Stimulated activated CD8-positive, alpha-beta memory T cell treated with anti-CD3 and anti-CD28 coated beads, Interleukin-7, amount 100 ng/mL, for 48 hours (primary cell): ENCODE measurements at regions not wholly inside any gene's neighbourhood (a gene's known extent, or its start where the extent isn't known, plus 50 kb on each side); places are given as distances from the start of the nearest gene placed in this dataset.
A peak's percentile ranks its signal among the peaks of the same experiment; 100 is the strongest.

ENCODE experiments used
- DNase-seq, 2 donors: peaks; one replicate each; pipeline ENCODE4 v3.0.0-alpha.2; 2020; ENCODE audit warnings: low read depth in 1 of 2; ENCODE audit errors: extremely low read depth in 1 of 2

- no peak for DNase-seq
Observed at GRCh38 chr12:98418357-98419075, 96.9 kb upstream of the TMPO start.

DNA sequence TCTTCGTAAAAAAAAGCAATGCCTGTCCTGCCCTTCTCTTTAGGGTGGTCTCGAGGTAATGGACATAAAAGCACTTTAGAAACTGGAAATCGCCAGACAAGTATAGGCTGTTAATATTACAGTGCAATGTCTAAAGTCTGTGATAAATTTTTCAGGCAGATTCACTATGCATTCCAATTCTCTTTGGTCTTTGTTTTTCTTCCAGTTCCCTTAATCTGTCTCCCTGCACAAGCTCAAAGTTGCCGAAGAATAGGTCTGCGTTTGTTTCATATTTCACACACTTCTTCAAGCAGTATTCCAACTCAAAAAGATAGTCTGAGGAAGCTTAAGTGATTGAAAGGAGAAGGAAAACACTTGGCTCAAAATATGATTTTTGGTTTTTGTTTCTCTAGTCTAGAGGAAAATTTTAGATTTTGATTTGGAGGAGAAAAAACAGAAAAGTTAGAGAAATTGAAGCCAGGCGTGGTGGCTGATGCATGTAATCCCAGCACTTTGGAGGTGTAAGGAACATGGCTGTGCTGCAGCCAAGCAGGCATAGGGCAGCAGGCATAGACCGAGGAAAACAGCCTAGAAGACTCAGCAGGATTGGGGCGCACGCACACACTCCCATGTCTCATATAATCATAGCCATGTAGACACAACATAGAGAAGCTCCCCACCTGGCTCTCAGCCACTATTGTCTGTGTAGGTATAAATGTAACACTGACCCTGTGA is 96.2 kb upstream of the TMPO start:
- no peak for DNase-seq

DNA sequence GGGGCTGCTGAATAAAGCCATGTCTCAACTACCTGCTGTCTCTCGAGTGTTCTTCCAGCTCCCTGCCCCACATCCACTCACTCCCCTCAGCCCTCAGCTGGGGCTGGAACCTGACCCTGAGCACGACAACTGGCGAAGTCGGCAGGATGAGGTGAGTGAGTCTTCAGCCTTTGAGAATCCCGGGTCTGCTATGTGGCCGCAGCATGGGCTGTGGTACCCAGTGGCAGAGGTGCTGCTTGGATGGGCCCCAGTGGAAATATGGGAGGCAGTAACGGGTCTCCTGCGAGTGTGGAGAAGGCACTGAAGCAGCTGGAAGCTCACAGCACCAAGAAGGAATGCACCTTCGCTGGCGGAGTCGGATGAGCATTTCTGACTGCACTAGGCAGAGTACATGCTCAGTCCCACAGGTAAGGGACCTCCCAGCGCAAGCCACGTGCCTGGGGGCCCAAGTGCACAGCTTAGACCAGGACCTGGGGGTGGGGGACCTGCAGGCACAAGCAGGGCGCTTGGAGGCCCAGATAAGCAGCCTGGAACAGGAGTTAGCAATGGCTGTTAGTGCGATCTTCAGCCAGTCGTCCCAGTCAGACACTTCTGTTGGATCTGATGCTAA is 95.5 kb upstream of the TMPO start:
- no peak for DNase-seq

- DNase-seq: no peak
Observed at GRCh38 chr12:98420461-98420860, 94.9 kb upstream of the TMPO start.

- no peak for DNase-seq
Observed at GRCh38 chr12:98421316-98421715, 94.1 kb upstream of the TMPO start.

GRCh38 chr12:98422359-98422758 is 93.0 kb upstream of the TMPO start:
- no peak for DNase-seq

DNA sequence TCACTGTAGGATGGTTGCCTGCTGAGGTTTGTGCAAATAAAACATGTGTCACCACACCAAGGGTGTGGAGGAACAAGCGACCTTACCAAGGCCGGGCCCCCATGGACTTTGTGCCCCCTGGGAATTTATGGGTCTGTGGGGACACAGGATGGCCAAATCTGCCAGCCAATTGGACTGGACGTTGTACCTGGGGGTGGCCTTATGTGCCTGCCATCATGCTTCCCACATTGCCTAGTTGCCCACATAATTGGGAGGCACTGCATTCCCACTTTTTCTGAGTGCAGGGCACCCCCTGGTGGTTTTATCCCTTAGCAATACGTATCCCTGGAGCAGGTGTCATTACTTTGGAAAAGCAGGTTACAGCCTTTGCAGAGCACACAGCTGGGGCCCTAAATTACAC is 92.6 kb upstream of the TMPO start:
- no peak for DNase-seq

- no peak for DNase-seq
Observed at GRCh38 chr12:98423963-98424362, 91.4 kb upstream of the TMPO start.

DNA sequence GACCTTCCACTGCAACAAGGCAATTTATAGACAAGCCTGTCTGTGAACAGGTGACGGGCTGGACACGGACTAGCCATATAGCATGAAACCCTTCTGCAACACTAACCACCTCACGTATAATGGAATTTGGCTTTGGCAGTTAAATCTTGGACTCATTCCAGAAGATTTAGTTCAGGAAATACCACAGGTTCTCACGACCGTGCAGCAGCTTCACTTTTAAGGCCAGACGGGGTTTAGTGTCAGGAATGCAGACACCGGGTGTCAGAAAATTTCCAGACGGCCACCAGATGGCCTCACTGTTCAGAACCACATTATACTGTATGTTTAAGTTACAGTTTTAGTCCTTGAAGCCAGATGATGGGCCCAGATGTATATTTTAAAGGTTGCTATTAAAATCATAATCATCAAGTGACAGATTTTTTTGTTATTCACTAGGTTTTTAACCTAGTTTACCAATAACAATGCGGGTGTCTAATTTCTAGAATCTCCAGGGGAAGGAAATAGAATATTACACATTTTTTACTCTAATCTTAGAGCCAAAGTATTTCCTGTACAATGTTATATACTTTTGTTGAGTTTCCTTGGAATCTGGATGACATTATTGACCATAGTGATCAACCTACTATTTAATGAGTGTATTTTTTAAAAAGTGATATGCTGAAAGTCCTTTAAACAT is 90.5 kb upstream of the TMPO start:
- peak; percentile 7 to 11 for DNase-seq

- DNase-seq: no peak
Observed at GRCh38 chr12:98425859-98426258, 89.5 kb upstream of the TMPO start.

- DNase-seq: no peak
Observed at GRCh38 chr12:98431089-98431488, 84.3 kb upstream of the TMPO start.

- DNase-seq: no peak
Observed at GRCh38 chr12:98437166-98437565, 78.2 kb upstream of the TMPO start.

DNA sequence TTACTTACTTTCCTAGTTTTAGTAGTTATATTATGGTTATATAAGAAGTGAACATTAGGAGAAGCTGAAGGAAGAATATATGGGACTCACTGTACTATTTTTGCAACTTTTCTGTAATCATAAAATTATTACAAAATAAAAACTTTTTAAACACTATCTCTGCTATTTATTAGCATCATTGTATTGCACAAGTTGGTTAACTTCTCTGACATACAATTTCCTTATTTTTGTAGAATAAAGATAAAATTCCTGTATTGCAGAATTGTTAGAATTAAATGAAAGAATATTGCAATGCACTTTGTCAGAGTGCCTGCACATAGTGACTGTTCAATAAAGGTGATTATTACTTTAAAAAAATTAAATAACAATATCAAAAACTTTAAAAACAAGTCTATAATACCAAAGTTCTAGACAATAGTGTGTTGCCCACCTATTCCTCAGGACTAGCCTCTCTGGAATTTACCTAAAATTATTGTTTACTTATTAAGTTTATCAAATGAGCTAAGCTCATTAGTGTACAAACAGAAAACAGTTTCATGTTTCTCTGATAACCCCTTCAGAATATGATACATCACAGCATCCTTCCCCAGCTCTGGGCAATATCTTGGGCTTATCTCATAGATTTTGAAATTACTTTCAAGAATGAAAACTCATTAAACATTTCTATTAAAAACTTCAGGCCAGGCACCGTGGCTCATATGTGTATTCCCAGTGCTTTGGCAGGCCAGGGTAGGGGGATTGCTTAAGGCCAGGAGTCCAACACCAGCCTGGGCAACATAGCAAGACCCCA is 77.4 kb upstream of the TMPO start:
- DNase-seq: no peak

DNA sequence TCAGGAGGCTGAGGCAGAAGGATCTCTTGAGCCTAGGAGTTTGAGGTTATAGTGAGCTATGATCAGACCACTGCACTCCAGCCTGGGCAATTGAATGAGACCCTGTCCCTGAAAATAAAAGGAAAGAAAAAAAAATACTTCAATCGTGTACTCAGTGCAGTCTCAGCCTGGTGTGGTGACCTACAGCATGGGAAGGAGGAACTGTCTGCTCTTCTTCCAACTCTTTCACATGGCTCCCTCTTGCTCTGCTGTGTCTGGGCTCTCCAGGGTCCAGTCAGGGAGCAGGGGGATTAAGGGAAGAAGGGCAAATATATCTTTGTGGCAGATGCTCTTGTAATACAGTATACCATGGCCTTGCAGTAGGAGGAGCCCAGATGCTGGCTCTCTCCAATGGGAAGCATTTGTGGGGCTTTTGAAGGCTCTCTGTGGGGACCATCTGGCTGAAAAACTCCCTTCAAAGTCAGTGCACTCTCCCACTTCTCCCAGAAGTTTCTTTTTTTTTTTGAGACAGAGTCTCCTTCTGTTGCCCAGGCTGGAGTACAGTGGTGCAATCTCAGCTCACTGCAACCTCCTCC is 76.6 kb upstream of the TMPO start:
- DNase-seq: no peak

DNA sequence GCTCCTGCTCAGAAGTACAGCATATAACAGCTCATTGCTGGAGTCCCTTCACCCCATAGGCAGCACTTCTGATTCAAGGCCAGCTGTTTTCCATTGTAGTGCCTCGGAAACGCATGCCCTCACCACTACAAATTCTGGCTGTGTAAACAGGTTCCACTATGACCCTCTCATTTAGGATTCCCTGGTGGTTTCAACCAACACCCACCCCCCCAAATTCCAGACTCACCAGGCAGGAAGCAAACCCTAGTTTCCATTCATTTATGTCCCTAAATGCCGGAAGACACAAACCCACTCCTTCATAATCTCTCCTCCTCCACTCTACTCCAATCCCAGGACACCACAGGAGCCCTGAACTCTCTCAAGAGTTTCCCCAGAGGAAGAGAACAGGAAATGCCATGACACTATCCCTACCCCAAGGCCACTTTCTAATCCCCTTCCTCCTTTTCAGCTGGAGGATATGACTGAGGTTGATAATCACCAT is 75.9 kb upstream of the TMPO start:
- DNase-seq: no peak

DNA sequence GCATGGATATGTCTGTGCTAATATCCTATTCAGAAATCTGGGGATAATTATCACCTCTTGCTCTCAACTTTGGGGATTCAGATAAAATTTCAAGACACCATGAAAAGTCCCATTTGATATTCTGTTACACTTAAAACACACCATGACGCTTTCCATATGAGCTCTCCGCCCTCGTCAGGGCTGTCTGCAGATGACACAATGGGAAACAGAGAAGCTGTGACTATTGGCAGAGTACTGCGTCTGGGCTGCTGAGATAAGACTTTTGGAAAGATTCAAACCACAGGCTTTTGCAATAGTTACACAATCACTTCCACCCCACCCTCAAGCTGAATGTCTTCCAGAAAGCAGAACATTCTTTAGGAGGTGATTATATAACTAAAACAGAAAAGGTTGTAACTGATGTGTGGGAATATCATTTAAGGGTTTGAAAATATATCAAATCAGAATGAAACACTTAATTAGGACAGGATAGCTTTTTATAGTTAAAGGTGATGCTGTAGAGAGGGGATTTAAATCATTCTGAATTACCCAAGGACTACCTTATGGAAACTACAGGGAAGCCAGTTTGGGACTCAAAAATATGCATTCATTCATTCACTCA is 75.3 kb upstream of the TMPO start:
- no peak for DNase-seq

- no peak for DNase-seq
Observed at GRCh38 chr12:98446060-98446459, 69.3 kb upstream of the TMPO start.

GRCh38 chr12:98446682-98447081 is 68.7 kb upstream of the TMPO start:
- DNase-seq: no peak

GRCh38 chr12:98449584-98449983 is 65.8 kb upstream of the TMPO start:
- DNase-seq: no peak

GRCh38 chr12:98453070-98453469 is 62.3 kb upstream of the TMPO start:
- peak in 1 of 2 donors; percentile 22 for DNase-seq
